Activated gamma-delta T cell treated with Interleukin-2 at 50 U/mL for 16 hours (primary cell): ENCODE measurements at regions not wholly inside any gene's neighbourhood (a gene's known extent, or its start where the extent isn't known, plus 50 kb on each side); places are given as distances from the start of the nearest gene placed in this dataset.
"Not testable (repeated sequence)": the region's sequence is repeated elsewhere in the genome, so short reads cannot be mapped to it uniquely, and the experiment has no call there.

Source experiments
- DNase-seq: peaks from one replicate; pipeline ENCODE4 v3.0.0-alpha.2; 2020

- no peak for DNase-seq
These were observed 210.2 kb downstream of the ARPP21 start for GRCh38 chr3:35849496-35849895.

GRCh38 chr3:35849963-35850362 is 210.6 kb downstream of the ARPP21 start:
- no peak for DNase-seq

- DNase-seq: no peak
These were observed 217.7 kb downstream of the ARPP21 start for GRCh38 chr3:35857004-35857403.

GRCh38 chr3:35862057-35862456 is 222.7 kb downstream of the ARPP21 start:
- no peak for DNase-seq

GRCh38 chr3:35864871-35865270 is 225.5 kb downstream of the ARPP21 start:
- no peak for DNase-seq

- DNase-seq: no peak
These were observed 228.5 kb downstream of the ARPP21 start for GRCh38 chr3:35867791-35868190.

GRCh38 chr3:35871009-35871408 is 231.7 kb downstream of the ARPP21 start:
- no peak for DNase-seq

- no peak for DNase-seq
These were observed 244.6 kb downstream of the ARPP21 start for GRCh38 chr3:35883929-35884328.

GRCh38 chr3:35894735-35895134 is 255.4 kb downstream of the ARPP21 start:
- no peak for DNase-seq

- DNase-seq: no peak
These were observed 259.9 kb downstream of the ARPP21 start for GRCh38 chr3:35899245-35899644.

- no peak for DNase-seq
These were observed 260.8 kb downstream of the ARPP21 start for GRCh38 chr3:35900079-35900478.

GRCh38 chr3:35908366-35909232 is 269.3 kb downstream of the ARPP21 start:
- DNase-seq: peak; percentile 16

- no peak for DNase-seq
These were observed 279.8 kb downstream of the ARPP21 start for GRCh38 chr3:35919160-35919559.

- DNase-seq: no peak
These were observed 282.4 kb downstream of the ARPP21 start for GRCh38 chr3:35921718-35922117.

- not testable (repeated sequence) for DNase-seq
These were observed 284.7 kb downstream of the ARPP21 start for GRCh38 chr3:35924070-35924469.

- DNase-seq: no peak
These were observed 288.1 kb downstream of the ARPP21 start for GRCh38 chr3:35927441-35927840.

- no peak for DNase-seq
These were observed 289.8 kb downstream of the ARPP21 start for GRCh38 chr3:35929158-35929557.

GRCh38 chr3:35931867-35932266 is 292.5 kb downstream of the ARPP21 start:
- DNase-seq: no peak

- no peak for DNase-seq
These were observed 293.7 kb downstream of the ARPP21 start for GRCh38 chr3:35932995-35933394.

GRCh38 chr3:35936571-35936970 is 297.2 kb downstream of the ARPP21 start:
- no peak for DNase-seq

- DNase-seq: no peak
These were observed 305.8 kb downstream of the ARPP21 start for GRCh38 chr3:35944926-35945710.

- no peak for DNase-seq
These were observed 307.0 kb downstream of the ARPP21 start for GRCh38 chr3:35946121-35946853.

- no peak for DNase-seq
These were observed 307.7 kb downstream of the ARPP21 start for GRCh38 chr3:35946854-35947515.
